ENCODE measurements at regions not wholly inside any gene's neighbourhood (a gene's known extent, or its start where the extent isn't known, plus 50 kb on each side); places are given as distances from the start of the nearest gene placed in this dataset.

DNA sequence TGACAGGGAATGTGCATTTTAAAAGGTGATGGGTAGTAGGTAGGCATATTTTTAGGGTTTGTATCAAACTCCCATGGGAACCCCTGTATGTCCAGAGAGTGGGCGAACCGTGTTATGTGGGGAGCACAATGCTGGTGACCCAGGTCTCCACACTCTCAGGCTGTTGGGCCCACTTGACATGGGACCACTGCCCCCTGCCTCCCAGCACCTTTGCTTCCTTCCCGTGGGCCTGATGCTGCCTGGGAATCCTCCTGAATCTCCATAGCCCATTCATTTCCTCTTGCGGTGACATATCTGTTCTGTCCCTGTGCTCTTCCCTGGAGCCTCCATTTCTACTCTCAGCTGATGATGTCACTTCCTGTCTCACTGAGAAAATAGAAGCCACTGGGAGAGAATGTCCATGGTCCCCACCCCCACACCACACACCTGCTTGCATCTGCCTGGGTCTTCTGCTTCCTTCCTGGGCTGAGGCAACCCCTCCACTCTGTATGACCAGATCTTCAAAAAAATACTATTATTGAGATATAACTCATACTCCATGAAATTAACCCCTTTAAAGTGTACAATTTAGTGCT lies 55.8 kb upstream of the THY1 start:
- Histone ChIP-seq H2BK120ac (ENCODE audit: insufficient read depth, low read length, poor library complexity) (no peak overlapping the region), H2AFZ (ENCODE audit: insufficient read depth, low read length, poor library complexity) (no peak overlapping the region), H3K14ac (ENCODE audit: low read length) (no peak overlapping the region), H3K79me1 (ENCODE audit: low read length) (no peaks in the 10 kb centered on the region), H3K27ac (ENCODE audit: low read depth, low read length) (no peak overlapping the region), H4K12ac (ENCODE audit: low read depth, low read length) (no peak overlapping the region), H4K8ac (ENCODE audit: low read depth, low read length) (no peak overlapping the region), H4K91ac (ENCODE audit: low read depth, low read length) (no peak overlapping the region), H3K18ac (ENCODE audit: low read length) (no peak overlapping the region), H3K4me3 (ENCODE audit: low read depth, low read length) (no peak overlapping the region), H3K9ac (ENCODE audit: low read length) (no peak overlapping the region), H3K27me3 (ENCODE audit: insufficient read depth, low read length) (peaks cover 2% of the 10 kb centered on the region), H3K4me2 (ENCODE audit: low read length) (no peak overlapping the region), H3K23ac (ENCODE audit: low read length) (no peak overlapping the region), H2BK12ac (ENCODE audit: low read length) (no peak overlapping the region), H3K79me2 (ENCODE audit: control insufficient read depth, insufficient read depth, low read length, poor library complexity) (no peaks in the 10 kb centered on the region), H3K4ac (ENCODE audit: low read depth, low read length) (no peak overlapping the region), H2BK5ac (ENCODE audit: low read depth, low read length, poor library complexity) (no peak overlapping the region), H3K9me3 (ENCODE audit: insufficient read depth, low read depth, low read length) (peaks cover 1% of the 10 kb centered on the region), H3K4me1 (ENCODE audit: control insufficient read depth in 1 of 2, insufficient read depth in 2 of 2, low read length in 2 of 2) (no peaks in the 10 kb centered on the region), H2AK5ac (ENCODE audit: low read length) (no peak overlapping the region), H3K36me3 (ENCODE audit: control insufficient read depth in 1 of 2, insufficient read depth in 2 of 2, low read length in 2 of 2) (no peaks in the 10 kb centered on the region)
- WGBS (ENCODE audit: extremely low coverage, insufficient coverage, insufficient read length), result no CpG with 5 or more reads among the region's 4 CpGs
- no peak for DNase-seq

- Histone ChIP-seq H4K12ac (ENCODE audit: low read depth, low read length) (no peak overlapping the region), H3K14ac (ENCODE audit: low read length) (no peak overlapping the region), H3K4ac (ENCODE audit: low read depth, low read length) (no peak overlapping the region), H2BK12ac (ENCODE audit: low read length) (no peak overlapping the region), H4K8ac (ENCODE audit: low read depth, low read length) (no peak overlapping the region), H3K79me2 (ENCODE audit: control insufficient read depth, insufficient read depth, low read length, poor library complexity) (no peaks in the 10 kb centered on the region), H3K18ac (ENCODE audit: low read length) (no peak overlapping the region), H3K36me3 (ENCODE audit: control insufficient read depth in 1 of 2, insufficient read depth in 2 of 2, low read length in 2 of 2) (no peaks in the 10 kb centered on the region), H3K23ac (ENCODE audit: low read length) (no peak overlapping the region), H3K4me2 (ENCODE audit: low read length) (no peak overlapping the region), H2AK5ac (ENCODE audit: low read length) (no peak overlapping the region), H3K9me3 (ENCODE audit: insufficient read depth, low read depth, low read length) (peaks cover 1% of the 10 kb centered on the region), H2BK120ac (ENCODE audit: insufficient read depth, low read length, poor library complexity) (no peak overlapping the region), H4K91ac (ENCODE audit: low read depth, low read length) (no peak overlapping the region), H3K27me3 (ENCODE audit: insufficient read depth, low read length) (peaks cover 2% of the 10 kb centered on the region), H3K9ac (ENCODE audit: low read length) (no peak overlapping the region), H3K27ac (ENCODE audit: low read depth, low read length) (no peak overlapping the region), H3K4me3 (ENCODE audit: low read depth, low read length) (no peak overlapping the region), H3K4me1 (ENCODE audit: control insufficient read depth in 1 of 2, insufficient read depth in 2 of 2, low read length in 2 of 2) (no peaks in the 10 kb centered on the region), H3K79me1 (ENCODE audit: low read length) (no peaks in the 10 kb centered on the region), H2BK5ac (ENCODE audit: low read depth, low read length, poor library complexity) (no peak overlapping the region), H2AFZ (ENCODE audit: insufficient read depth, low read length, poor library complexity) (no peak overlapping the region)
- no peak for DNase-seq
- WGBS (ENCODE audit: extremely low coverage, insufficient coverage, insufficient read length), result no CpG with 5 or more reads among the region's 10 CpGs
Observed at GRCh38 chr11:119476666-119477331, 53.8 kb upstream of the THY1 start.

- Histone ChIP-seq H3K27ac (ENCODE audit: low read depth, low read length) (no peak overlapping the region), H2AFZ (ENCODE audit: insufficient read depth, low read length, poor library complexity) (no peak overlapping the region), H2BK5ac (ENCODE audit: low read depth, low read length, poor library complexity) (no peak overlapping the region), H2AK5ac (ENCODE audit: low read length) (no peak overlapping the region), H3K4me1 (ENCODE audit: control insufficient read depth in 1 of 2, insufficient read depth in 2 of 2, low read length in 2 of 2) (no peaks in the 10 kb centered on the region), H3K23ac (ENCODE audit: low read length) (no peak overlapping the region), H3K36me3 (ENCODE audit: control insufficient read depth in 1 of 2, insufficient read depth in 2 of 2, low read length in 2 of 2) (no peaks in the 10 kb centered on the region), H2BK12ac (ENCODE audit: low read length) (no peak overlapping the region), H3K4me2 (ENCODE audit: low read length) (no peak overlapping the region), H4K8ac (ENCODE audit: low read depth, low read length) (no peak overlapping the region), H3K9ac (ENCODE audit: low read length) (no peak overlapping the region), H3K79me1 (ENCODE audit: low read length) (no peaks in the 10 kb centered on the region), H2BK120ac (ENCODE audit: insufficient read depth, low read length, poor library complexity) (no peak overlapping the region), H3K9me3 (ENCODE audit: insufficient read depth, low read depth, low read length) (peaks cover 1% of the 10 kb centered on the region), H3K14ac (ENCODE audit: low read length) (no peak overlapping the region), H4K91ac (ENCODE audit: low read depth, low read length) (no peak overlapping the region), H3K27me3 (ENCODE audit: insufficient read depth, low read length) (peaks cover 2% of the 10 kb centered on the region), H3K79me2 (ENCODE audit: control insufficient read depth, insufficient read depth, low read length, poor library complexity) (no peaks in the 10 kb centered on the region), H3K4me3 (ENCODE audit: low read depth, low read length) (no peak overlapping the region), H3K4ac (ENCODE audit: low read depth, low read length) (no peak overlapping the region), H4K12ac (ENCODE audit: low read depth, low read length) (no peak overlapping the region), H3K18ac (ENCODE audit: low read length) (no peak overlapping the region)
- WGBS (ENCODE audit: extremely low coverage, insufficient coverage, insufficient read length), result 100% methylated on average over 2 of the region's 2 CpGs
- DNase-seq, result no peak
Observed at GRCh38 chr11:119476038-119476437, 53.1 kb upstream of the THY1 start.

- Histone ChIP-seq H3K9ac (ENCODE audit: low read length) (no peak overlapping the region), H2AK5ac (ENCODE audit: low read length) (no peak overlapping the region), H3K18ac (ENCODE audit: low read length) (no peak overlapping the region), H3K4me1 (ENCODE audit: control insufficient read depth in 1 of 2, insufficient read depth in 2 of 2, low read length in 2 of 2) (no peaks in the 10 kb centered on the region), H3K27ac (ENCODE audit: low read depth, low read length) (no peak overlapping the region), H2BK5ac (ENCODE audit: low read depth, low read length, poor library complexity) (no peak overlapping the region), H3K79me1 (ENCODE audit: low read length) (no peaks in the 10 kb centered on the region), H3K4me2 (ENCODE audit: low read length) (no peak overlapping the region), H3K9me3 (ENCODE audit: insufficient read depth, low read depth, low read length) (peaks cover 5% of the 10 kb centered on the region), H3K4ac (ENCODE audit: low read depth, low read length) (no peak overlapping the region), H3K27me3 (ENCODE audit: insufficient read depth, low read length) (no peaks in the 10 kb centered on the region), H2AFZ (ENCODE audit: insufficient read depth, low read length, poor library complexity) (no peak overlapping the region), H3K23ac (ENCODE audit: low read length) (no peak overlapping the region), H3K79me2 (ENCODE audit: control insufficient read depth, insufficient read depth, low read length, poor library complexity) (no peaks in the 10 kb centered on the region), H3K14ac (ENCODE audit: low read length) (no peak overlapping the region), H2BK120ac (ENCODE audit: insufficient read depth, low read length, poor library complexity) (no peak overlapping the region), H4K91ac (ENCODE audit: low read depth, low read length) (no peak overlapping the region), H2BK12ac (ENCODE audit: low read length) (no peak overlapping the region), H3K36me3 (ENCODE audit: control insufficient read depth in 1 of 2, insufficient read depth in 2 of 2, low read length in 2 of 2) (no peaks in the 10 kb centered on the region), H4K12ac (ENCODE audit: low read depth, low read length) (no peak overlapping the region), H3K4me3 (ENCODE audit: low read depth, low read length) (no peak overlapping the region), H4K8ac (ENCODE audit: low read depth, low read length) (no peak overlapping the region)
- WGBS (ENCODE audit: extremely low coverage, insufficient coverage, insufficient read length), result no CpG with 5 or more reads among the region's 9 CpGs
- DNase-seq, result peak; percentile 30 to 74
Observed at GRCh38 chr11:119474682-119475596, 52.0 kb upstream of the THY1 start.
